GM12878 (cell line): ENCODE measurements at regions not wholly inside any gene's neighbourhood (a gene's known extent, or its start where the extent isn't known, plus 50 kb on each side); places are given as distances from the start of the nearest gene placed in this dataset.

Experiments
- ATAC-seq: fragments of 200-7000 bp; cut with Tn5 transposase; 3 replicates; pipeline ENCODE4 v1.9.1; 2020; ENCODE audit warnings: mild to moderate bottlenecking, moderate library complexity
- BruUV-seq: library from RNA; stranded (reverse); fragments of 400-500 nt; replicated peaks from 2 replicates; lab custom pipeline; 2021; lab: Mats Ljungman, UMichigan
- CTCF ChIA-PET: fragments of 300-600 bp; sonication (Branson Sonifier 250); formaldehyde crosslinking; extraction: SDS; loops from one replicate; lab custom pipeline; 2021; ENCODE audit warnings: inconsistent platforms; lab: Yijun Ruan, JAX
- POLR2A ChIA-PET: fragments of 350-600 bp; formaldehyde crosslinking; extraction: SDS; loops from one replicate; lab custom pipeline; 2021; ENCODE audit warnings: inconsistent platforms; lab: Charles Lee
- RAD21 ChIA-PET: fragments of 300-600 bp; sonication (Branson Sonifier 250); formaldehyde crosslinking; loops from one replicate; lab custom pipeline; 2023; ENCODE audit warnings: antibody characterized with exemption; ENCODE audit not compliant: unreplicated experiment; lab: Charles Lee
- SMC1A ChIA-PET: fragments of 300-600 bp; sonication (Branson Sonifier 250); formaldehyde crosslinking; loops from one replicate; lab custom pipeline; 2023; ENCODE audit not compliant: unreplicated experiment, uncharacterized antibody; lab: Charles Lee
- DNase-seq: peaks from one replicate; pipeline ENCODE4 v3.0.0-alpha.2; 2011; ENCODE audit warnings: low read depth, low spot score
- FAIRE-seq: peaks from 3 replicates; lab custom pipeline; 2011; peaks lifted over from hg19 to GRCh38; lab: Jason Lieb, UNC
- H2AFZ ChIP-seq: 2 replicates; pipeline ENCODE4 v1.6.0; 2011; ENCODE audit warnings: low read depth, low read length, control low read depth; ENCODE audit not compliant: control insufficient read depth
- H3K27ac ChIP-seq: 2 replicates; pipeline ENCODE4 v1.5.1; 2011; ENCODE audit warnings: control low read depth; ENCODE audit not compliant: control insufficient read depth, insufficient read depth
- H3K27me3 ChIP-seq, 2 experiments: replicated peaks in 1 of 2; 2 replicates each; pipeline versions ENCODE4 v1.6.0 to v1.6.1; 2011; ENCODE audit warnings: low read length in 1 of 2; ENCODE audit not compliant: control insufficient read depth in 2 of 2, insufficient read depth in 2 of 2
- H3K36me3 ChIP-seq, 2 experiments: 2 replicates each; pipeline ENCODE4 v1.5.1; 2011; ENCODE audit warnings: low read length in 1 of 2; ENCODE audit not compliant: control insufficient read depth in 2 of 2, insufficient read depth in 2 of 2
- H3K4me1 ChIP-seq: 2 replicates; pipeline ENCODE4 v1.6.1; 2011; ENCODE audit warnings: mild to moderate bottlenecking, low read length, moderate library complexity, mixed read lengths; ENCODE audit not compliant: control insufficient read depth, insufficient read depth
- H3K4me2 ChIP-seq: 2 replicates; pipeline ENCODE4 v1.6.0; 2011; ENCODE audit warnings: control low read depth; ENCODE audit not compliant: control insufficient read depth, insufficient read depth
- H3K4me3 ChIP-seq: fragments of 200-600 bp; sonication (generic); 2 replicates; pipeline ENCODE4 v1.5.1; 2016
- H3K79me2 ChIP-seq: 2 replicates; pipeline ENCODE4 v1.6.0; 2011; ENCODE audit warnings: low read length; ENCODE audit not compliant: control insufficient read depth, insufficient read depth
- H3K9ac ChIP-seq: 2 replicates; pipeline ENCODE4 v1.8.0; 2011; ENCODE audit warnings: low read length, control low read depth, mixed read lengths; ENCODE audit not compliant: control insufficient read depth, insufficient read depth
- H3K9me3 ChIP-seq: replicated peaks from 3 replicates; pipeline ENCODE4 v1.5.1; 2011; ENCODE audit warnings: mild to moderate bottlenecking, low read length; ENCODE audit not compliant: control insufficient read depth, insufficient read depth
- H4K20me1 ChIP-seq: 2 replicates; pipeline ENCODE4 v1.6.0; 2011; ENCODE audit not compliant: control insufficient read depth, insufficient read depth
- ASH2L ChIP-seq: fragments of 300-600, 200-600 bp; sonication (generic); IDR thresholded peaks from 2 replicates; pipeline ENCODE4 v1.6.1; 2017; ENCODE audit warnings: low read depth, mild to moderate bottlenecking, borderline replicate concordance
- EZH2 ChIP-seq: IDR thresholded peaks from 2 replicates; pipeline ENCODE4 v1.6.1; 2012; ENCODE audit warnings: low read depth, mild to moderate bottlenecking, control low read depth, inconsistent platforms, low read length, borderline replicate concordance; ENCODE audit not compliant: control insufficient read depth
- NR2F1 ChIP-seq: fragments of 450-650 bp; conservative IDR thresholded peaks from 2 replicates; pipeline ENCODE4 v1.6.1; 2017; ENCODE audit warnings: mild to moderate bottlenecking
- PML ChIP-seq: IDR thresholded peaks from 2 replicates; pipeline ENCODE4 v1.6.1; 2012; ENCODE audit warnings: low read length, inconsistent platforms
- RB1 ChIP-seq: fragments of 450-650 bp; formaldehyde crosslinking; IDR thresholded peaks from 2 replicates; pipeline ENCODE4 v1.6.1; 2017; ENCODE audit warnings: mild to moderate bottlenecking, borderline replicate concordance
- RUNX3 ChIP-seq: IDR thresholded peaks from 2 replicates; pipeline ENCODE4 v1.6.1; 2012; ENCODE audit warnings: low read length, inconsistent platforms
- SMC3 ChIP-seq: IDR thresholded peaks from 2 replicates; pipeline ENCODE4 v1.6.1; 2011; ENCODE audit warnings: low read length, improper control_type of control experiment, borderline replicate concordance
- WGBS: methylation state at CpG from one replicate; pipeline ENCODE4 v1.1.6; 2016; ENCODE audit warnings: low lambda C conversion rate; ENCODE audit not compliant: insufficient replicate concordance, insufficient coverage; ENCODE audit errors: missing lambda C conversion rate; 5-methylcytosine and 5-hydroxymethylcytosine counted together
- in situ Hi-C: fragments of 300-500 bp; cut with MboI; formaldehyde crosslinking; loops from 9 replicates; pipeline ENCODE4 v1.14.3; 2018; ENCODE audit warnings: mixed read lengths
- intact Hi-C: fragments of 100-400 bp; cut with micrococcal nuclease; formaldehyde crosslinking; loops from one replicate; pipeline ENCODE4 v1.14.2; 2022; ENCODE audit not compliant: unreplicated experiment
- TF ChIP-seq, protein P1 (sequence below): fragments of 450-650 bp; IDR thresholded peaks from 2 replicates; pipeline ENCODE4 v1.6.1; 2017; ENCODE audit warnings: mild to moderate bottlenecking, moderate library complexity
- TF ChIP-seq, protein P2 (sequence below): IDR thresholded peaks from 2 replicates; pipeline ENCODE4 v1.6.1; 2012; ENCODE audit warnings: low read depth, low read length, improper control_type of control experiment

DNA sequence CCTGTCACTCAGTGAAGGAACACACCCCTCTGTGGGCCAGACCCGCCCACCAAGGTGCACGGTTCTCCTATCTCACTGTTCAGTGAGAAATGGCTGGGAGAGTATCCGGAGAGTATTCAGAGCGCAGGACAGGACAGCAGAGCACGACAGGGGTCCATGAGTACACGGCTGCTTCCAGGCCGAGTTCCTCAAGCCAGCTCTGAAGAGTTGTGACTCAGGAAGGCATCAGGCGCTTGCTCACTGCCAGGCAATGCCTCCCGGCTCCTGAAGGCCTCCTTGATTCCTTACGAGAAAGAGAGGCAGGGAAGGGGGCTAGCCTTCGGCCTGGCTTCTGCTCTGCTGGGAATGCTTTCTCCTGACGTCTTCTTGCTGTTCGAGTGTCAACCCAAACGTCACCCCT, 132.1 kb upstream of the PPP1R26 start:
- no TSS peak for BruUV-seq
- in situ Hi-C loops, result loop anchor here (5.0 to 10.0 kb wide), 2 partner anchors 260 to 653 kb away; partner anchors contain the start of gene OLFM1
- TF ChIP-seq, protein P1, sequence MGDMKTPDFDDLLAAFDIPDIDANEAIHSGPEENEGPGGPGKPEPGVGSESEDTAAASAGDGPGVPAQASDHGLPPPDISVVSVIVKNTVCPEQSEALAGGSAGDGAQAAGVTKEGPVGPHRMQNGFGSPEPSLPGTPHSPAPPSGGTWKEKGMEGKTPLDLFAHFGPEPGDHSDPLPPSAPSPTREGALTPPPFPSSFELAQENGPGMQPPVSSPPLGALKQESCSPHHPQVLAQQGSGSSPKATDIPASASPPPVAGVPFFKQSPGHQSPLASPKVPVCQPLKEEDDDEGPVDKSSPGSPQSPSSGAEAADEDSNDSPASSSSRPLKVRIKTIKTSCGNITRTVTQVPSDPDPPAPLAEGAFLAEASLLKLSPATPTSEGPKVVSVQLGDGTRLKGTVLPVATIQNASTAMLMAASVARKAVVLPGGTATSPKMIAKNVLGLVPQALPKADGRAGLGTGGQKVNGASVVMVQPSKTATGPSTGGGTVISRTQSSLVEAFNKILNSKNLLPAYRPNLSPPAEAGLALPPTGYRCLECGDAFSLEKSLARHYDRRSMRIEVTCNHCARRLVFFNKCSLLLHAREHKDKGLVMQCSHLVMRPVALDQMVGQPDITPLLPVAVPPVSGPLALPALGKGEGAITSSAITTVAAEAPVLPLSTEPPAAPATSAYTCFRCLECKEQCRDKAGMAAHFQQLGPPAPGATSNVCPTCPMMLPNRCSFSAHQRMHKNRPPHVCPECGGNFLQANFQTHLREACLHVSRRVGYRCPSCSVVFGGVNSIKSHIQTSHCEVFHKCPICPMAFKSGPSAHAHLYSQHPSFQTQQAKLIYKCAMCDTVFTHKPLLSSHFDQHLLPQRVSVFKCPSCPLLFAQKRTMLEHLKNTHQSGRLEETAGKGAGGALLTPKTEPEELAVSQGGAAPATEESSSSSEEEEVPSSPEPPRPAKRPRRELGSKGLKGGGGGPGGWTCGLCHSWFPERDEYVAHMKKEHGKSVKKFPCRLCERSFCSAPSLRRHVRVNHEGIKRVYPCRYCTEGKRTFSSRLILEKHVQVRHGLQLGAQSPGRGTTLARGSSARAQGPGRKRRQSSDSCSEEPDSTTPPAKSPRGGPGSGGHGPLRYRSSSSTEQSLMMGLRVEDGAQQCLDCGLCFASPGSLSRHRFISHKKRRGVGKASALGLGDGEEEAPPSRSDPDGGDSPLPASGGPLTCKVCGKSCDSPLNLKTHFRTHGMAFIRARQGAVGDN, result no peak
- no peak for TF ChIP-seq ASH2L
- TF ChIP-seq PML, result no peak
- TF ChIP-seq RUNX3, result no peak
- TF ChIP-seq NR2F1, result no peak
- TF ChIP-seq, protein P2, sequence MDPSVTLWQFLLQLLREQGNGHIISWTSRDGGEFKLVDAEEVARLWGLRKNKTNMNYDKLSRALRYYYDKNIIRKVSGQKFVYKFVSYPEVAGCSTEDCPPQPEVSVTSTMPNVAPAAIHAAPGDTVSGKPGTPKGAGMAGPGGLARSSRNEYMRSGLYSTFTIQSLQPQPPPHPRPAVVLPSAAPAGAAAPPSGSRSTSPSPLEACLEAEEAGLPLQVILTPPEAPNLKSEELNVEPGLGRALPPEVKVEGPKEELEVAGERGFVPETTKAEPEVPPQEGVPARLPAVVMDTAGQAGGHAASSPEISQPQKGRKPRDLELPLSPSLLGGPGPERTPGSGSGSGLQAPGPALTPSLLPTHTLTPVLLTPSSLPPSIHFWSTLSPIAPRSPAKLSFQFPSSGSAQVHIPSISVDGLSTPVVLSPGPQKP, result no peak
- TF ChIP-seq SMC3, result no peak
- no peak for TF ChIP-seq RB1
- TF ChIP-seq EZH2, result no peak
- DNase-seq, result no peak
- Histone ChIP-seq H4K20me1 (no peaks in the 10 kb centered on the region), H3K27ac (no peak overlapping the region), H3K27me3 (no peaks in the 10 kb centered on the region), H3K4me2 (no peak overlapping the region), H3K36me3 (no peaks in the 10 kb centered on the region), H3K4me1 (no peaks in the 10 kb centered on the region), H3K9me3 (no peaks in the 10 kb centered on the region), H3K9ac (no peak overlapping the region), H2AFZ (no peak overlapping the region), H3K79me2 (no peaks in the 10 kb centered on the region), H3K4me3 (no peak overlapping the region)
- POLR2A ChIA-PET, result no interaction called here
- intact Hi-C loops, result no loop called here
- no peak for ATAC-seq
- 33% methylated on average over 14 of the region's 14 CpGs for WGBS
- no peak for FAIRE-seq
- SMC1A ChIA-PET, result no interaction called here
- CTCF ChIA-PET, result no interaction called here
- RAD21 ChIA-PET, result interaction anchor here (0.6 kb wide), 1 partner anchor 1888 kb away, joined by 4 read pairs; the partner anchor contains the start of gene CACFD1
